GM12872 (cell line): ENCODE measurements at regions not wholly inside any gene's neighbourhood (a gene's known extent, or its start where the extent isn't known, plus 50 kb on each side); places are given as distances from the start of the nearest gene placed in this dataset.

Source experiments
- TF ChIP-seq, protein P1 (sequence below): IDR thresholded peaks from 3 replicates; pipeline ENCODE4 v1.5.1; 2011; ENCODE audit warnings: low read depth, mild to moderate bottlenecking, low read length, moderate library complexity; ENCODE audit not compliant: insufficient read depth

DNA sequence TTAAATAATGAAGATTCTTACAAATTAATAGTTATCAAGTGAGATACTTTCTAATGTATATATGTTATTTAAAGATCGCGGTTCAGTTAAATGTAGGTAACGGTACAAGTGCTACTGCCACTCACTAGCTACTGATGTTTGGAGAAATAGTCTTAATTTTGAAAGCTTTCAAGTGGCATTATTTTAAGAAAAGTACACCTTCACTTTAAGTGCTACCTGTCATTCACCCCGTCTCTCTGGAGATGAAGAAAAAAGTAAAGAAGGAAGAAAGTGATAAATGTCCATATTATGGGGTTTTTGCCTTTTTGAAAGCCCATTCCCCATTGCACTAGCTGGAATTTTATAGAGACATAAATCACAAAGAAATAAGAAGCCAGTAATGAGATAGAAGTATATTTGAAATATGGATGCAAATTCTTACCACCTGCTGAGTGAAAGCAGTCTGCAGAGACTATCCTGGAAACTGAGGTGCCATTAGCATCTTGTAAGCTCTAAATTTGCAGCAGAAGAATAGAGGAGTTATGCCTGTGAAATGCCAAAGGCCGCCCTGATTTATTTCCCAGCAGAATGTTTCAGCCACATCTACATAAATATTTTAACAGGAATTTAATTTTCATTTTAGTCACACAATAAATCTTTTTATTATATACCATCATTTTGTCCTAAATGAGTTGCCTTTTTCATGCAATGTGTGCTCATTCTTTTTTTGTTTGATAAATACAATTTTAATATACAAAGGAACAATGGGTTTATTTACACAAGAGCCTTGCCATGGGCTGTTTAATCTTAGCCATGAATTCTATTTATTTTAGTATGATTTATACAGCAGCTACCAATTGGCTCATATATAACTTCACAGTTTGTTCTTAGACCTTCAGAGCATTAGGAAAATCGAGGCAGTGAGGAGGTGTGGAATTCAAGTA, 489.9 kb upstream of the RAG2 start:
- TF ChIP-seq, protein P1, sequence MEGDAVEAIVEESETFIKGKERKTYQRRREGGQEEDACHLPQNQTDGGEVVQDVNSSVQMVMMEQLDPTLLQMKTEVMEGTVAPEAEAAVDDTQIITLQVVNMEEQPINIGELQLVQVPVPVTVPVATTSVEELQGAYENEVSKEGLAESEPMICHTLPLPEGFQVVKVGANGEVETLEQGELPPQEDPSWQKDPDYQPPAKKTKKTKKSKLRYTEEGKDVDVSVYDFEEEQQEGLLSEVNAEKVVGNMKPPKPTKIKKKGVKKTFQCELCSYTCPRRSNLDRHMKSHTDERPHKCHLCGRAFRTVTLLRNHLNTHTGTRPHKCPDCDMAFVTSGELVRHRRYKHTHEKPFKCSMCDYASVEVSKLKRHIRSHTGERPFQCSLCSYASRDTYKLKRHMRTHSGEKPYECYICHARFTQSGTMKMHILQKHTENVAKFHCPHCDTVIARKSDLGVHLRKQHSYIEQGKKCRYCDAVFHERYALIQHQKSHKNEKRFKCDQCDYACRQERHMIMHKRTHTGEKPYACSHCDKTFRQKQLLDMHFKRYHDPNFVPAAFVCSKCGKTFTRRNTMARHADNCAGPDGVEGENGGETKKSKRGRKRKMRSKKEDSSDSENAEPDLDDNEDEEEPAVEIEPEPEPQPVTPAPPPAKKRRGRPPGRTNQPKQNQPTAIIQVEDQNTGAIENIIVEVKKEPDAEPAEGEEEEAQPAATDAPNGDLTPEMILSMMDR: no peak

DNA sequence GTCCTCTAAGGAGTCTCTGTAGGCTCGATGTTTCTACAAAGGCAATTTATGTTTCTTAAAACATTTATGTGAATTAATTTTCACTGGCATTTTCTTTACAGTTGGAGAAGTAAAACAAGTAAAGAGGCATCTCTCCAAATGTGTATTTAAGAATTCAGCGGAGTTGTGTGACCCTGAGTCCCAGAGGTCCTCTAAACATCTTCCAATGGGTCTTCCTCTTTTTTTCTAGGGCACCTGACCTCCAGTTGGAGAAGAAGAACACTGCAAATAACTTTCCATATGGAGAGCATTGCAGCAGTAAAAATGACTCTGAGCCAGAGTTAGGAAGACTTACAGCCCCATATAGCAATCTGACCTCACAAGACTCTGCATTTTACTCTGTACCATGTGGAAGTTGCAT, 480.5 kb upstream of the RAG2 start:
- TF ChIP-seq, protein P1: no peak

DNA sequence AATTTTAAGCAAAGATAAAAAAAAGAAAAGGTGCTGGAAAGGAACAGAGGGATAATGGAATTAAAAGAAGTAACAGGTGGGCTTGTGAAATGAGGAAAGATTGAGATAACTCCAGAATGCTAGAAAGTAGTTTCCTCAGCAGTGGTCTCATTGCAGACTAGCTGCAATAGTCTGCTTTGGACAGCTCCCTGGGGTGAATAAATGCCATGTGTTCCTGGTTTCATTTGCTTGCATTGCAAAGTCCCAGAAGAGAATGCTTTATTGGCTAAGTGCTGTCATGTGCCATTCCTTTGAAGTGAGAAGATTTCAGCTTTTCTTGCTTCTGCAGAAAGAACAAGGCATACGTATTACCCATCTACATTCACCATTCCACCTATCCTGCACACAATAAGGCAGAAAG, 478.8 kb upstream of the RAG2 start:
- TF ChIP-seq, protein P1: no peak

DNA sequence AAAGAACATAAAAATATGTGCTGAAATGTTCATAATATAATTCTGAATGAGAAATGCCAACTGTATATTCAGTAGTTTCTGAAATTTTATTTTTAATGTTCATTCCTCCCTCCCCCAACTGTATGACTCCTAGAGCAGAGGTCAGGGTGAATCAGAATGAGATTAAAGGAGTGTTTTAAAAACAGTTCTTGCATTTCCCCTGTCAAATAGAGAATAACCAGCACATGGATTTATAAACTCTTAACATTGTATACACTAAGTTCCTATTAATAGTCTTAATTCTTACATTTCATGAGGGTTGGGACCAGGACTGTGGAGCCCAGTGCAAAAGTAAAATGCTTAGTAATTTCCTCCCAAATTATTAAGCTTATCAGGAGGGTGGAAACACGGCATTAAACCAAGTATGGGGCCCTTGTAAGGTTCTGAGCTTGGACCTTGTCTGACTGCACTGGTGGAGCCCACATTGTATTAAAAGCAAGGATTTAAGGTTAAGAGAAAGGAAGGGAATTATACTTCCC, 474.6 kb upstream of the RAG2 start:
- TF ChIP-seq, protein P1: no peak

DNA sequence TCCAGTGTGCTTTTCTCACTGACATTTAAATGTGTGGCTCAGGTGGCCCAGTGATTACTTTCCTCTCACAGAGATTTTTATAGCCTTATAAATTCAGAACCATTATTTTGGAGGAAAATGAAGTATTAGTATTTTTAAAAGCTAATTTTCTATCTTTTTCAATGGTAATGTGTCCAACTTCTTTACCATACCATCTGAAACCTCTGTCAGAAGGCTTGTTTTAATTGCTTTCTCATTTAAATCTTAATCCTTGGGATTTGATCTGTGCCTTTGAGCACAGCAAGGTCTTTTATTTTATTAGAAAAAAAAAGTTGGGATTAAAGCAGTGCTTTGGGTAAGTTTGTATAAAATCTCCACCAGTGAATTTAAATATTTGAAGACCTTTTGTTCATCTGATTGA, 452.3 kb upstream of the RAG2 start:
- TF ChIP-seq, protein P1: no peak

DNA sequence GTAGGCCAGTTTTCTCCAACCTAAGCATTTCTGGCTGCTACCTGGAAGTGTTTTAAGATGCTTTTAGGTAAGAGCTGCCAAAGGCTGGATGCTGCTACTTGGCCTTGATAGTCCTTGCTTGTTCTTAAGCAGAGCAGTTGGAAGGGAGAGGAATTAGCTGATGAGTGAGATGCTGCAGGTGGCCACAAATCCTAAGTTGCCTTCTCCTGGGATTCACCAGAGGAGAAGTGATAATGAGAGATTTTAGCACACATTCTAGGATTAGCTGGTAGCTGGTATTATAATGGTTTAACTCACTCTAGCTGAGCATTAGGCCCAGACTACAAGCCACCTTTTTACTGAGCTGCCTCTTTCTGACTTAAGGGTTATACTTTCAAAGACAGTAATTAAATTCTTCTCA, 442.9 kb upstream of the RAG2 start:
- TF ChIP-seq, protein P1: no peak

DNA sequence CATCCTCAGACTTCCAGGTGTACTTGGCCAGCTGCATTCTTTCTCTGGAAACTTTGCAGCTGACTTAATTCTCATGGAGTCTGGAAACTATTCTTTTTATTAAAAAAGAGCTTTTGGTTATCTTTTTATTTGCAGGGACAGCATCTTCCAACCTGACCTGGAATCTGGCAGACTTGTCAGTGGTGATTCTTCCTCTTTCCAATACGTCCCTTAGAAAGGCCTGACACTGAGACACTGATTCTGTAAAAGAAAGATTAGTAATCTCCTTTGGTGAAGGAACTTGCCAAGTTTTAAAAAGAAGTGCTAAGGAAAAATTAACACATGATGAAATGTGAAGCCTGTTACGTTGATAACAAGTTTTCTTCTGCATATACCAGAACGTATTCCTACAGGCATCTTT, 440.9 kb upstream of the RAG2 start:
- TF ChIP-seq, protein P1: no peak
